ENCODE measurements at regions not wholly inside any gene's neighbourhood (a gene's known extent, or its start where the extent isn't known, plus 50 kb on each side); places are given as distances from the start of the nearest gene placed in this dataset.

DNA sequence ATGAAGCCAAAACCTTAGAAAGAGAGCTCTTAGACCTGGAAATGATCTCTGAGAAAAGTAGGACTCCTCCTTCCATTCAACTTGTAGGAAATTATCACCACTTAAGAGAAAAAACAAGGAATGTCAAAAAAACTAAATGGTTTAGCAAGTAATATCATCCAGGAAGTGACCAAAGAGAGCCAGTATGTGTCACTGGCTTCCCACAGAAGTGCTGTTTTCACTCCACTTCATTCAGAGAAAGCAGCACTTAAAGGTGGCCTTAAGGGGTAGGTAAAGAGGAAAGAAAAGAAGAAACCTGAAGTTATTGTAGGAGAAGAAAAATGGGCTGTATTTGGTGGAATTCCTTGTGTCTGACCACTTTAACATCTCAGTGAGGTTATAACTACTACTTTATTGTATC, 414.4 kb upstream of the ETAA1 start:
- TF ChIP-seq RAD21 (IDR thresholded peaks at IDR 0.05; ENCODE audit: low read depth) (peak; percentile 41), FOXM1 (IDR thresholded peaks at IDR 0.05; ENCODE audit: borderline replicate concordance, low read depth) (no peak), TEAD4 (IDR thresholded peaks at IDR 0.05) (no peak), YY1 (IDR thresholded peaks at IDR 0.05; ENCODE audit: low read depth) (no peak)

DNA sequence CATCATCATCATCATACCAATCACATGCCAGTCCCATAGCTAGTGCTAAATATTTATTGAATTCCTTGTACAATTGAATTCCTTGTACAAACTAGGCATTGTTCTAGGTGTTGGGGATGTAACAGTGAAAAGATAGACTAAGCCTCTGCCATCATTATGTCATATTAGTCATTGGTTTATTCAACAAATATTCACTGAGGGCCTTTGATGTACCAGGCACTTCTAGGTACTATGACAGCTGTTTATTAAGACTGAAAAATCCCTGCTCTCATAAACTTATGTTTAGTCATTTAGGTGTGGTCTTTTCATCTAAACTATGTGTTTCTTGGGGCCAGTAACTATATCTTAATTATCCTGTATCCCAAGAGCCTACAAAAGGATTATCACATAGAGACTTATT, 412.3 kb upstream of the ETAA1 start:
- TF ChIP-seq NFIC (IDR thresholded peaks at IDR 0.05) (no peak), TEAD4 (IDR thresholded peaks at IDR 0.05) (no peak), YY1 (IDR thresholded peaks at IDR 0.05; ENCODE audit: low read depth) (no peak), EP300 (IDR thresholded peaks at IDR 0.05; ENCODE audit: borderline replicate concordance) (no peak), TAF1 (IDR thresholded peaks at IDR 0.05; ENCODE audit: low read depth) (no peak), ZBTB7A (IDR thresholded peaks at IDR 0.05; ENCODE audit: low read depth) (no peak), CREB1 (IDR thresholded peaks at IDR 0.05; ENCODE audit: low read depth) (no peak), TCF12 (IDR thresholded peaks at IDR 0.05; ENCODE audit: low read depth) (no peak), RAD21 (IDR thresholded peaks at IDR 0.05; ENCODE audit: low read depth) (no peak), CEBPB (IDR thresholded peaks at IDR 0.05) (no peak), EGR1 (IDR thresholded peaks at IDR 0.05) (no peak), FOXM1 (IDR thresholded peaks at IDR 0.05; ENCODE audit: borderline replicate concordance, low read depth) (no peak)
- TF ChIP-seq, protein P1, sequence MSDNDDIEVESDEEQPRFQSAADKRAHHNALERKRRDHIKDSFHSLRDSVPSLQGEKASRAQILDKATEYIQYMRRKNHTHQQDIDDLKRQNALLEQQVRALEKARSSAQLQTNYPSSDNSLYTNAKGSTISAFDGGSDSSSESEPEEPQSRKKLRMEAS (IDR thresholded peaks at IDR 0.05), result no peak
- TF ChIP-seq, protein P2, sequence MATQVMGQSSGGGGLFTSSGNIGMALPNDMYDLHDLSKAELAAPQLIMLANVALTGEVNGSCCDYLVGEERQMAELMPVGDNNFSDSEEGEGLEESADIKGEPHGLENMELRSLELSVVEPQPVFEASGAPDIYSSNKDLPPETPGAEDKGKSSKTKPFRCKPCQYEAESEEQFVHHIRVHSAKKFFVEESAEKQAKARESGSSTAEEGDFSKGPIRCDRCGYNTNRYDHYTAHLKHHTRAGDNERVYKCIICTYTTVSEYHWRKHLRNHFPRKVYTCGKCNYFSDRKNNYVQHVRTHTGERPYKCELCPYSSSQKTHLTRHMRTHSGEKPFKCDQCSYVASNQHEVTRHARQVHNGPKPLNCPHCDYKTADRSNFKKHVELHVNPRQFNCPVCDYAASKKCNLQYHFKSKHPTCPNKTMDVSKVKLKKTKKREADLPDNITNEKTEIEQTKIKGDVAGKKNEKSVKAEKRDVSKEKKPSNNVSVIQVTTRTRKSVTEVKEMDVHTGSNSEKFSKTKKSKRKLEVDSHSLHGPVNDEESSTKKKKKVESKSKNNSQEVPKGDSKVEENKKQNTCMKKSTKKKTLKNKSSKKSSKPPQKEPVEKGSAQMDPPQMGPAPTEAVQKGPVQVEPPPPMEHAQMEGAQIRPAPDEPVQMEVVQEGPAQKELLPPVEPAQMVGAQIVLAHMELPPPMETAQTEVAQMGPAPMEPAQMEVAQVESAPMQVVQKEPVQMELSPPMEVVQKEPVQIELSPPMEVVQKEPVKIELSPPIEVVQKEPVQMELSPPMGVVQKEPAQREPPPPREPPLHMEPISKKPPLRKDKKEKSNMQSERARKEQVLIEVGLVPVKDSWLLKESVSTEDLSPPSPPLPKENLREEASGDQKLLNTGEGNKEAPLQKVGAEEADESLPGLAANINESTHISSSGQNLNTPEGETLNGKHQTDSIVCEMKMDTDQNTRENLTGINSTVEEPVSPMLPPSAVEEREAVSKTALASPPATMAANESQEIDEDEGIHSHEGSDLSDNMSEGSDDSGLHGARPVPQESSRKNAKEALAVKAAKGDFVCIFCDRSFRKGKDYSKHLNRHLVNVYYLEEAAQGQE (IDR thresholded peaks at IDR 0.05; ENCODE audit: low read depth), result no peak
- TF ChIP-seq, protein P3, sequence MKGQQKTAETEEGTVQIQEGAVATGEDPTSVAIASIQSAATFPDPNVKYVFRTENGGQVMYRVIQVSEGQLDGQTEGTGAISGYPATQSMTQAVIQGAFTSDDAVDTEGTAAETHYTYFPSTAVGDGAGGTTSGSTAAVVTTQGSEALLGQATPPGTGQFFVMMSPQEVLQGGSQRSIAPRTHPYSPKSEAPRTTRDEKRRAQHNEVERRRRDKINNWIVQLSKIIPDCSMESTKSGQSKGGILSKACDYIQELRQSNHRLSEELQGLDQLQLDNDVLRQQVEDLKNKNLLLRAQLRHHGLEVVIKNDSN (IDR thresholded peaks at IDR 0.05), result no peak

DNA sequence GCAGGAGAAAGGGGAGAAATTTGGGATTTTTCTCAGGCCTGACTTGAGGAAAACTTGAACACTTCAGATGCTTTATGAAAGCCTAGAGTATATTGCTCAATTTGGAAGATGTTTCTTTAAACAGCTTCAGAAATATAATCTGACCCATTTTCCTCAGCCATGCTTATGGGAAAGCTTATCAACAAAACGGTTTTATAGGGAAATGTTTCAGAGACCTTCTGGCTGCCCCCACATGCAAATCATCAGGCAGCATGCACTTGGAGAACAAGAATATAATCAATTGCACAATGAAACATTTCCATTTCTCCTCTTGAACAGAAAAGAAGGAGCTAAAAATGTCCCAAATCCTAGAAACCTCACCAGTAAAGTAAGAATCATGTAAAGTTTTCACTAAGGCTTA, 411.2 kb upstream of the ETAA1 start:
- TF ChIP-seq RAD21 (IDR thresholded peaks at IDR 0.05; ENCODE audit: low read depth) (no peak), ZBTB7A (IDR thresholded peaks at IDR 0.05; ENCODE audit: low read depth) (no peak), NFIC (IDR thresholded peaks at IDR 0.05) (no peak), EGR1 (IDR thresholded peaks at IDR 0.05) (no peak), FOXM1 (IDR thresholded peaks at IDR 0.05; ENCODE audit: borderline replicate concordance, low read depth) (no peak), CREB1 (IDR thresholded peaks at IDR 0.05; ENCODE audit: low read depth) (no peak), EP300 (IDR thresholded peaks at IDR 0.05; ENCODE audit: borderline replicate concordance) (no peak)
- TF ChIP-seq, protein P1 (IDR thresholded peaks at IDR 0.05), result no peak
- TF ChIP-seq, protein P2 (IDR thresholded peaks at IDR 0.05; ENCODE audit: low read depth), result no peak
- TF ChIP-seq, protein P3 (IDR thresholded peaks at IDR 0.05), result no peak

DNA sequence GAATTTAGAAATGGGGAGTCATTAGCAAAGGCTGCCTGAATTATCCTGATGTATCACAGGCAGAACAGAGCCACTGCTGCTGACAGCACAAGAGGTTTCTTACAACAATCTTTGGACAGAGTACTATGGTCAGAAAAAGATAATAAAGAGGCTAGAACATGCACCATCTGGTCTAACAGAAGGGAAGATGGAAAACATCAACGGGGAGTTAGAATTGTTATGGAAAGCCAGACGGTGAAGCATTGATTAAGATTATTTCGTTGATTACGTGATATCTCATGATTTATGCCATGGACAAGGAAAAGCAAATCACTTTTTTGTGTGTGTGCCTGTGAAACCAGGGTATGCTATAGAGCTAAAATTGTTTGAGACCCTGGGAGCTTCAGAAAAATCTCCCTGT, 409.4 kb upstream of the ETAA1 start:
- TF ChIP-seq ZBTB7A (IDR thresholded peaks at IDR 0.05; ENCODE audit: low read depth) (no peak), YY1 (IDR thresholded peaks at IDR 0.05; ENCODE audit: low read depth) (no peak), CEBPB (IDR thresholded peaks at IDR 0.05) (no peak), RAD21 (IDR thresholded peaks at IDR 0.05; ENCODE audit: low read depth) (no peak), FOXM1 (IDR thresholded peaks at IDR 0.05; ENCODE audit: borderline replicate concordance, low read depth) (no peak), NFIC (IDR thresholded peaks at IDR 0.05) (no peak), EGR1 (IDR thresholded peaks at IDR 0.05) (no peak), TCF12 (IDR thresholded peaks at IDR 0.05; ENCODE audit: low read depth) (no peak), CREB1 (IDR thresholded peaks at IDR 0.05; ENCODE audit: low read depth) (no peak), TAF1 (IDR thresholded peaks at IDR 0.05; ENCODE audit: low read depth) (no peak), TEAD4 (IDR thresholded peaks at IDR 0.05) (no peak), EP300 (IDR thresholded peaks at IDR 0.05; ENCODE audit: borderline replicate concordance) (no peak)
- TF ChIP-seq, protein P2 (IDR thresholded peaks at IDR 0.05; ENCODE audit: low read depth), result no peak
- TF ChIP-seq, protein P3 (IDR thresholded peaks at IDR 0.05), result no peak
- TF ChIP-seq, protein P1 (IDR thresholded peaks at IDR 0.05), result no peak

Measured in Ishikawa (cell line).